Spinal cord (tissue), 9 donors: ENCODE measurements at regions not wholly inside any gene's neighbourhood (a gene's known extent, or its start where the extent isn't known, plus 50 kb on each side); places are given as distances from the start of the nearest gene placed in this dataset.
A peak's percentile ranks its signal among the peaks of the same experiment; 100 is the strongest.

ENCODE experiments used
- DNase-seq, 6 donors: peaks; one replicate each; pipeline versions ENCODE4 v3.0.0 to v3.0.0-alpha.2; 2013 to 2015; ENCODE audit warnings: low spot score in 6 of 6, low read depth in 4 of 6
- H3K27ac ChIP-seq: one replicate; pipeline ENCODE4 v1.5.1; 2013; ENCODE audit warnings: low read depth, low read length, control low read depth
- H3K27me3 ChIP-seq: one replicate; pipeline ENCODE4 v1.6.1; 2013; ENCODE audit warnings: low read length; ENCODE audit not compliant: control insufficient read depth, insufficient read depth
- H3K36me3 ChIP-seq: one replicate; pipeline ENCODE4 v1.6.1; 2013; ENCODE audit warnings: low read length; ENCODE audit not compliant: control insufficient read depth, insufficient read depth
- H3K4me1 ChIP-seq: one replicate; pipeline ENCODE4 v1.6.1; 2013; ENCODE audit warnings: low read length; ENCODE audit not compliant: control insufficient read depth, insufficient read depth
- H3K4me3 ChIP-seq: one replicate; pipeline ENCODE4 v1.5.1; 2013; ENCODE audit warnings: low read depth, low read length, control low read depth
- H3K9me3 ChIP-seq: one replicate; pipeline ENCODE4 v1.6.1; 2013; ENCODE audit warnings: low read length; ENCODE audit not compliant: control insufficient read depth, insufficient read depth
- WGBS: methylation state at CpG from one replicate; pipeline ENCODE4 v1.1.5; 2013; ENCODE audit warnings: missing lambda C conversion rate; ENCODE audit not compliant: insufficient coverage; 5-methylcytosine and 5-hydroxymethylcytosine counted together
- donor health status: healthy.

- no peak overlapping the region for H3K27ac ChIP-seq
- H3K27me3 ChIP-seq: no peaks in the 10 kb centered on the region
- no peaks in the 10 kb centered on the region for H3K36me3 ChIP-seq
- no peak overlapping the region for H3K4me3 ChIP-seq
- WGBS: no CpG with 5 or more reads among the region's 1 CpG
- no peak for DNase-seq
- peaks cover 2% of the 10 kb centered on the region for H3K9me3 ChIP-seq
- H3K4me1 ChIP-seq: no peaks in the 10 kb centered on the region
Observed at GRCh38 chr13:75038393-75039113, 443.4 kb downstream of the TBC1D4 start.

- Histone ChIP-seq H3K36me3 (no peaks in the 10 kb centered on the region), H3K27me3 (no peaks in the 10 kb centered on the region), H3K4me3 (no peak overlapping the region), H3K4me1 (no peaks in the 10 kb centered on the region), H3K9me3 (no peaks in the 10 kb centered on the region), H3K27ac (no peak overlapping the region)
- DNase-seq: peak in 1 of 6 donors; percentile 65
- WGBS: no CpG with 5 or more reads among the region's 2 CpGs
Observed at GRCh38 chr13:75025956-75026355, 456.0 kb downstream of the TBC1D4 start.

- Histone ChIP-seq H3K9me3 (no peaks in the 10 kb centered on the region), H3K4me1 (no peaks in the 10 kb centered on the region), H3K4me3 (no peak overlapping the region), H3K27me3 (no peaks in the 10 kb centered on the region), H3K27ac (no peak overlapping the region), H3K36me3 (no peaks in the 10 kb centered on the region)
- no CpG with 5 or more reads among the region's 1 CpG for WGBS
- DNase-seq: no peak
Observed at GRCh38 chr13:75024602-75025001, 457.4 kb downstream of the TBC1D4 start.

DNA sequence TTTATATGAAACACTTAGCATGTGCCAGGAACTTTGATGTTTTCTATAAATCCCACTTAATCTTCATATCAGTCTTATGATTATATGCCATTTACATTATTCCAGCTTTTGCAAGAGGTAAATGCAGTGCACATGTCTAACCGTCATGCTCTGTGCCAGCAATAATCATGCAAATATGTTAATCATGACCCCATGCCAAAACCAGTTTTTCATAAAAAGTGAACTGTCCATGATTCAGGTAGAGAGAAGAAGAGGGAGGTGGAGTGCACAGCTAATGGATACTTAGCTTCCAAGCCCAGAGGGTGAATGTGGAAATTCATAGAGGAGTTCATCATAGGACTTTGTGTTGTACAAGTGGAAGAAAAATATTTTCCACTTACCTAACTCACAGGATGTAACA, 458.4 kb downstream of the TBC1D4 start:
- no peak for DNase-seq
- Histone ChIP-seq H3K36me3 (no peaks in the 10 kb centered on the region), H3K27ac (no peak overlapping the region), H3K4me1 (no peaks in the 10 kb centered on the region), H3K4me3 (no peak overlapping the region), H3K27me3 (no peaks in the 10 kb centered on the region), H3K9me3 (no peaks in the 10 kb centered on the region)
- WGBS: no CpG with 5 or more reads among the region's 1 CpG

DNA sequence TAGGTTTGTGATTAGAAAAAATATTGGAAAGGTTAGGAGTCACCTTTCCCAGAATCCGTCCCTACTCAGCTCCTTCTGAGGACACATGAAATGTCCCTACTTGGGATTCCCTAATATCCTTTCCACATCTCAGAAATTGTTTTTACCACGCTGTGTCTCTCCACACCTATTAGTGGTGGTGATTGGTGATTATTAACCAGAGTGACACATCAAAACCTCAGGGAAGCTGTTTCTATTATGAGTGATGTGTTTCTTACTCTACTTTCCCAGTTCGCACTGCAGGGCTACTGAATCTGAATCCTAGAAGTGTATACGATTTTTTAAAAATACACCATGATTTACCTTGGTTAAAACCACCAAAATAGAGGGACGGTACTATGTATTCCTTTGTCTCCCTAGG, 460.8 kb downstream of the TBC1D4 start:
- WGBS: no CpG with 5 or more reads among the region's 5 CpGs
- H3K27me3 ChIP-seq: no peaks in the 10 kb centered on the region
- no peak overlapping the region for H3K4me3 ChIP-seq
- no peaks in the 10 kb centered on the region for H3K36me3 ChIP-seq
- H3K9me3 ChIP-seq: no peaks in the 10 kb centered on the region
- no peak overlapping the region for H3K27ac ChIP-seq
- DNase-seq: no peak
- H3K4me1 ChIP-seq: no peaks in the 10 kb centered on the region

DNA sequence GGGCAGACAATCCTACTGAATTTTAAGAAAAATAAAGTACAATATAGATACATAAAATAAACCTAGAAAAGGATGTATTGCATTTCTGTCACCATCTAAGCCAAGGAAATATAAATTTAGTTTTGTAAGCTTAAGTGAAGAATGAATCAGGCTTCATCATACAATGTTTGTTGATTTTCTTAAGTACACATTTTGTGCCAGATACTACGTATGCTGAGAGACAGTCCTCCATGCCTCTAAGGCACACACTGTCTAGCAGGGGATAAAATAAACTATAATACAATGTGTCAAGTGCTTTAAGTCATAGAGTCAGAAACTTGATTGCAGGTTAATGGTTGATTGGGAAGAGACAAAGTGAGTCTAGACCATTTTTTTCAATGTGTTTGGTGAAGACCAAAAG, 465.7 kb downstream of the TBC1D4 start:
- no CpG with 5 or more reads among the region's 1 CpG for WGBS
- no peaks in the 10 kb centered on the region for H3K27me3 ChIP-seq
- H3K9me3 ChIP-seq: no peaks in the 10 kb centered on the region
- no peak for DNase-seq
- H3K4me1 ChIP-seq: no peaks in the 10 kb centered on the region
- no peaks in the 10 kb centered on the region for H3K36me3 ChIP-seq
- no peak overlapping the region for H3K4me3 ChIP-seq
- H3K27ac ChIP-seq: no peak overlapping the region

GRCh38 chr13:75013818-75014217, 468.2 kb downstream of the TBC1D4 start:
- 100% methylated on average over 2 of the region's 4 CpGs for WGBS
- Histone ChIP-seq H3K36me3 (no peaks in the 10 kb centered on the region), H3K27ac (no peak overlapping the region), H3K27me3 (no peaks in the 10 kb centered on the region), H3K4me1 (no peaks in the 10 kb centered on the region), H3K4me3 (no peak overlapping the region), H3K9me3 (no peaks in the 10 kb centered on the region)
- no peak for DNase-seq

DNA sequence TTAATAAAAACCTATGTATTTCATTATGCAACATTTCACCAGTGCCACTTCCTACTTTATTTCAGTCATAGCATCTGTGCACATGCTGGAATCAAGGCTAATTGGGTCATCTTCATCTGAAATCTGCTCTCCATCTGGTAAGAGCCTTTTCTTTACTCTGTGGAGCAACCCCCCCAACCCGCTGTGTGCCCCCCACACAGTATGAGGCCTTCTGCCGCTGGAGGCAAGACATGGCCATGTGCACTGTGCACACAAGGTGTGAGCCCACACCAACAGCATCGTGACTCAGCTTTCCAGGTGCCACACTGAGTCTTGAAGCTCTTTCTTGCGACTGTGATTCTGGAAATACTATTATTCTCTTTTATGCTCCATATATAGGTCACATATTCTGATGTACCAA, 471.0 kb downstream of the TBC1D4 start:
- DNase-seq: no peak
- no peaks in the 10 kb centered on the region for H3K9me3 ChIP-seq
- H3K27me3 ChIP-seq: no peaks in the 10 kb centered on the region
- H3K36me3 ChIP-seq: no peaks in the 10 kb centered on the region
- no peak overlapping the region for H3K4me3 ChIP-seq
- no peaks in the 10 kb centered on the region for H3K4me1 ChIP-seq
- 86% methylated on average over 3 of the region's 4 CpGs for WGBS
- no peak overlapping the region for H3K27ac ChIP-seq

DNA sequence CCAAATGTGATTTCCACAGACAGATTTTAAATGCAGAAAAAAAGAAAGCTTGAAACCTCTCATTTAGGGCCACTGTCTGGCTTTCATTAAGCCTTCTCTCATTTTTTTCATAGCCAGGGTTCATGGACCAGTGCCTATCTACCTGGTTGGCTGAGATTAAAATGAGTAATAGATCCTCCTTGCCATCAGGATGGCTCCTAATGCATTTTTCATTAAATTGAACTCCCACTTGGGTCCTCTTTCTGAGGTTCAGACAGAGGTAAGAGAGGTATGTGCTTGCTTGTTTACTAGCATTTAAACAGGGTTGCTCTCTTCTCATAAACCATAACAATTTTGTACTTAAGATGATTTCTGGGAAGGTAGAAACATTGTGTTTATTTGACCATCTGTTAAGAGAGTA, 473.0 kb downstream of the TBC1D4 start:
- H3K4me3 ChIP-seq: no peak overlapping the region

DNA sequence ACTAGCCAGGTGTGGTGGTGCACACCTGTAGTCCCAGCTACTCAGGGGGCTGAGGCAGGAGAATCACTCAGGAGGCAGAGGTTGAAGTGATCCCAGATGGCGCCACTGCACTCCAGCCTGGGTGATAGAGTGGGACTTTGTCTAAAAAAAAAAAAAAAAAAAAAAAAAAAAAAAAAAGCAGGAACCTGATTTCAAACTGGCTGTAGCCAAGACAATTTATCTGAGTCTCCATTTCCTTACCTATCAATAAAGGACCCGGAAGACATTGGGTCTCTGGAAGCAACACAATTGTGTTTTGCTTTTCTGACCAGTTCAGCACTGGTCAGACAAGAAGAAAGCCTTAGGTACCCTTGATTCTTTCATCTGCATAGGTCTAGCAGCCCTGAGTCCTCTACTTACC, 491.0 kb downstream of the TBC1D4 start:
- Histone ChIP-seq H3K4me3 (no peak overlapping the region), H3K36me3 (no peaks in the 10 kb centered on the region), H3K9me3 (no peaks in the 10 kb centered on the region), H3K27me3 (no peaks in the 10 kb centered on the region), H3K4me1 (no peaks in the 10 kb centered on the region), H3K27ac (no peak overlapping the region)
- 100% methylated on average over 1 of the region's 2 CpGs for WGBS
- DNase-seq: no peak

More for the DNA sequence above, 473.0 kb downstream of the TBC1D4 start:
- Histone ChIP-seq H3K27me3 (no peaks in the 10 kb centered on the region), H3K4me1 (no peaks in the 10 kb centered on the region), H3K9me3 (no peaks in the 10 kb centered on the region), H3K27ac (no peak overlapping the region), H3K36me3 (no peaks in the 10 kb centered on the region)
- DNase-seq: peak in 1 of 6 donors; percentile 69
